HG02884 (cell line): ENCODE measurements at regions not wholly inside any gene's neighbourhood (a gene's known extent, or its start where the extent isn't known, plus 50 kb on each side); places are given as distances from the start of the nearest gene placed in this dataset.
"Not testable (repeated sequence)": the region's sequence is repeated elsewhere in the genome, so short reads cannot be mapped to it uniquely, and the experiment has no call there.

Experiments used
- ATAC-seq: cut with Tn5 transposase; IDR thresholded peaks from one replicate; pipeline ENCODE4 v1.9.1; 2021; ENCODE audit warnings: mild to moderate bottlenecking, moderate library complexity; ENCODE audit not compliant: unreplicated experiment

DNA sequence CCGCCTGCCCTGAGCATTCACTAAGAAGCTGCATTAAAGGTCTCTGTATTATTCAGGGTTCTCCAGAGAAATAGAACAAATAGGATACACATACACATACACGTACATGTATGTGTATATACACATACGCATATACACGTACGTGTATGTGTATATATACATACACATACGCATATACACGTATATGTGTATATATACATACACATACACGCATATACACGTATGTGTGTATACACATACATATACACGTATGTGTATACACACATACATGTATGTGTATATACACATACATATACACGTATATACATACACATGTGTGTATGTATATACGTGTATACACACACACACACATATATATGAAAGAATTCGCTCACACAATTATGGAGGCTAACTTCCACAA, 108.9 kb upstream of the BARHL2 start:
- no peak for ATAC-seq

DNA sequence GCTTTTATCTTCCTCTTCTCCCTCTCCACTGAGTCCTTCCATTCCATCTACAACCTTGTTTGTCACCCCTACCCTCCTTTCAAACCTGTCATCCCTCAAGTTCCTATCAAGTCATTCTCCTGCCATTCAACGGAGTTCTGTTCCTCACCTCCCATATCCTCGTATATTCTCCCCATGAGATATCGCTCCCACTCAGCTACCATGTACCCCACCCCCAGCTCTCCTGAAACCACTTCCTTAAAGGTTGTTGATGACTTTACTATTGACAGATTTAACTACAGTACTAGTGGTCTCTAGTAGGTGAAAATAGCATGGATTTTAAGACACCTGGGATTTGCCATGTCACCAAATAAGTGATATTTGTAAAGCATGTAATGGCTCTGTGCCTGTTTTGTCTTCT, 107.4 kb upstream of the BARHL2 start:
- no peak for ATAC-seq

DNA sequence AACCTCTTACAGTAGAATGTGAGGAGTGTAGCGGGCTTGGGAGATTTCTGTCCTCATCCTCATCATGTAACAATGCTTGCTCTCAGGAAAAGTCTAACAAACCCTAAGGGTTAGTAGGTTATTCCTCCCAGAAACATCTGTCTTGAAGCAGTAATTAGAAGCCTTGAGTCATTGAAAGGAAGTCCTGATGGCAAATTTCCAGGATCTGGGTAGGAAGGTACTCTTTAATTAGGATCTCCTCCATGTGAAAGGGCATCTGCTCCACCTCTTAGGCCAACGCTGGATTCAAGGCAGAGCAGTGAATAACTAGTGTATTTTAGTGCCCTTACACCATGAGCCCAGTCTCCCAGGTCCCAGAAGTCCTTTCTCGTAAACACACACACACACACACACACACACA, 106.6 kb upstream of the BARHL2 start:
- no peak for ATAC-seq

DNA sequence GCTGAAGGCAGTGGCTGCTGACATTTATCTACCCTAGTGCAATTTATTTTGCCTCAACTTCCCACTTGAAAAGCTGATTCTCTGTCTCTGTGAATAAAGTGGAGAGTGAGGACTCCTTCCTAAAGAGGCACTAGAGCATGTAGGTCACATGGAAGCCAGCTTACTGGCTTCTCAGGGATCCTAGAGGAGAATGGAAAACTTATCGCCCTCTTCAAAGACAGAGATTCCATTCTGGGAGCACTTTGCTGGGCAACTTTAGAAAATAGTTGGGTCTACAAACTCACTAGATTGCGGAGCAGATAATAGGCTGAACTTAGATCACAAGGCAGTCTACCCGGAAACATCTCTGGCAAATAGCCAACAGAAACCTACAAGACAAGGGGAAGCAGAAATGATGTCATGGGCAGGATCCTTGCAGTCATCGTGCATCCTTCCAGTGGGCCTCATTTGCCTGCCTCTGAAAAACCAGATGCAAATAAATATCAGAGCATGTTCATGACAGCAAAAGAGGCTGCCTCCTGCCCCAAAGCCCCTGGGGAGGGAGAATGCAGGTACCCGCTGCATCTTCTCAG, 104.8 kb upstream of the BARHL2 start:
- ATAC-seq = no peak

DNA sequence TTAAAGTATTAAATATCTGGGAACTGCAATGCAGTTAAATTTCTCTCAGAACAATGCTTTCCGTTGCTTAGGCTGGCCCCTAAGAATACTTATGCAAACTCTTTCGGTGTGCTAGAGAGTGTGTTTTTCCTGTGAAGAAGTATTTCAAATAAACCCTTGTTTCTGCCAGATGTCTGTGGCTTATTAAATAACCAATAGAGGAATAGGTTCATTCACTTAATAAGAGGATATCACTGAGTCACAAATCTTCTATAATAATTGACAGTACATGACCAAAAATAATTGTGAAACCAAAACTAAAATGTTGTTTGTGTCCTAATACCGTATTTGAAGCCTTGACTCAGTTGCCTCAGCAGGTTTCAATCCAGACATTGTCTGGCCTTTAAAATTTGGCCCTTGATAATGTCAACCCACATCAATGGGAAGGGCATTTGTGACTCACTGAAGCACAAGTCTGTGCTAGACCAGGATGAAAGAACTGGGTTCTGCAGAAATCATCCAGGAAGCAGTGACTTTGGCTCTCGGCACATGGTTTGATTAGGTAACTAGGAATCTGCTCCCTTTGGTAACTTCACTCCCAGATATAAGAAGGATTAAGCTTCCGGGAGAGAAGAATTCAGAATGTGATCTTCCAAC, 104.2 kb upstream of the BARHL2 start:
- no peak for ATAC-seq

DNA sequence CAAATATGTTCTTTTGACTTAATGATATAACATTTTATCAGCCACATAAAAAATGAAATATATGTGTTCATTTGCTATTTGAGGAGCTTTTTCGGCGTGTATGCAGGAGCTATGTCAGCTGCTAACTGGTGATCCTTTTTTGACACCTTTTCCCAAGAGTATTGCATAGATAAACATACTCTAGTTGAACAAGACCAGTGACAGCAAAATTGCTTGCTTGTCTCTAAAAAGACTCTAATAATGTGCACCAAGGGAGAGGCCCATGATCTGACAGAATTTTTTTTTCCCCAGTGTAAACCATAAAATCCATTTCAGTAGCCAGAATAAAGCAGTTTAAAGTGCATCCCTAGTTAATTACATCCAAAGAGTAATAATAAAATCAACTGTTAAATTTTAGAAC, 103.6 kb upstream of the BARHL2 start:
- ATAC-seq = no peak

DNA sequence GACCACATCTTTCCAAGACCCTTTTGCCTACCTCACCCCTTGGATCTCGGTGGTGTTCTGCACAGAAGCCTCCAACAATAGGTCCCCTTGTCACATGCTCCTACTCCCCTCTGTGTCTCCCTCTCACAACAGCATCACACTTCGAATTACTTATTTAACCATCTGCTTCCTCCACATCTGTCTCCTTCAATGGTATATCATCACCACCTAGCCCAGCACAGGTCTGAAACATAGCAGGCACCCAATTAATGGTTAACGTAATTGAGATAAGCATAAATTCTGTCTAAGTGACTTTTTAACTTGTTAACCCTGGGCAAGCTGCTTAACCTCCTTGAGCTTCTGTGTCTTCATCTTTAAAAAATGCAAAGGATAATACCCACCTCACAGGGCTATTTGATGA, 100.3 kb upstream of the BARHL2 start:
- ATAC-seq = no peak

DNA sequence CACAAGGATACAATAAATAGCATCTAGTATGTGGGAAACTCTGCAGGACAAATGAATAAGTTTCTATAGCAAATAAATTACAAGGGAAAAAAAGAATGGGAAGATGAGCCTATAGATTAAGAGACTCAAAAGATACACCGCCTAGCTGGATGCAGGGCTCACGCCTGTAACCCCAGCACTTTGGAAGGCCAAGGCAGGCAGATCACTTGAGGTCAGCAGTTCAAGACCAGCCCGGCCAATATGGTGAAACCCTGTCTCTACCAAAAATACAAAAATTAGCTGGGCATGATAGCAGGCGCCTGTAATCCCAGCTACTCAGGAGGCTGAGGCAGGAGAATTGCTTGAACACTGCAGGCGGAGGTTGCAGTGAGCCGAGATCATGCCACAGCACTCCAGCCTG, 95.1 kb upstream of the BARHL2 start:
- ATAC-seq = not testable (repeated sequence)

DNA sequence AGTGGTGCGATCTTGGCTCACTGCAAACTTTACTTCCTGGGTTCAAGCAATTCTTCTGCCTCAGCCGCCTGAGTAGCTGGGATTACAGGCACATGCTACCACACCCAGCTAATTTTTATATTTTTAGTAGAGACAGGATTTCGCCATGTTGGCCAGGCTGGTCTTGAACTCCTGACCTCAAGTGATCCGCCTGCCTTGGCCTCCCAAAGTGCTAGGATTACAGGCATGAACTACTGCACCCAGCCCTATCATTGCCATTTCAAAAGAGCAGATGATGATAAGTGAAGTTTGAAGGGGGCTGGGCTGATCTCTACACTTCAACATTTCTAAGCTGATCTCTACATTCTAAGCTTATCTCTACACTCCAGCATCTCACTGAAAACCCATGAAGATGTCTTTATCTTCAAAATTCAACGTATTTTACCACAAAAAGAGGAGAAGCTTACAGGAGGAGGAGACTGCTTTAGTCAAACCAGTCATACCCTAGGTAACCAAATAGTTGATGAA, 94.4 kb upstream of the BARHL2 start:
- not testable (repeated sequence) for ATAC-seq

DNA sequence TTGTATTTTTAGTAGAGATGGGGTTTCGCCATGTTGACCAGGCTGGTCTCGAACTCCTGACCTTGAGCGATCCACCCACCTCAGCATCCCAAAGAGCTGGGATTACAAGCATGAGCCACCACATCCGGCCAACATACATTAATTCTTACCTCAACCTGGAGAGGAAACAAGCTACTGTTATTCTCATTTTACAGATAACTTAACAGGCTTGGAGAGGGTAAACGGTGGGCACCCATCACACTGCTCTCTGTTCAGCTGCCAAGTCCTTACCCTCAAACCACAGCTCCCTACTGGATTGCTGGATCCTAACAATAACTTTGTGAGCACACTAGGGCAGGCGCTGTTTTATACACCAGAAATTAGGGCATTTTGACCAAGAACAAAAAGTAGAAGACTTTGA, 93.6 kb upstream of the BARHL2 start:
- no peak for ATAC-seq

DNA sequence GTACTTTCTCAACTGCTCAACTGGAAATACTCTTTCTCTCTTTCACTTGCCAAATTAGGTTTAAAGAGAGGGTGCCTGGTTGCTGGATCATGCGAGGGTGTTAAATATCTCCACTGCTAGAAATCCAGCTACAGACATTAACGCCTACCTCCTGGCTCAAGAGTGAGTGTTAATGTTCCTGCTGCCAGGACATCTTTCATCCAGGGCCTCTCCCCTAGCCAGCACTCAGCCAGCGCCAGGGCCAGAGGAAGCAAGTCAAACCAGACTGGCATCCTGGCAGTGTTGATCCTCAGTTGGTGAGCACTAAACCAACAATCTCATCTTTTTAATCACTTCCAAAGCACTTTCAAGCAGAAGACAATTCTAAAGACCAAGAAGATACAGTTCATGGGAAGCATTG, 92.9 kb upstream of the BARHL2 start:
- ATAC-seq = no peak

DNA sequence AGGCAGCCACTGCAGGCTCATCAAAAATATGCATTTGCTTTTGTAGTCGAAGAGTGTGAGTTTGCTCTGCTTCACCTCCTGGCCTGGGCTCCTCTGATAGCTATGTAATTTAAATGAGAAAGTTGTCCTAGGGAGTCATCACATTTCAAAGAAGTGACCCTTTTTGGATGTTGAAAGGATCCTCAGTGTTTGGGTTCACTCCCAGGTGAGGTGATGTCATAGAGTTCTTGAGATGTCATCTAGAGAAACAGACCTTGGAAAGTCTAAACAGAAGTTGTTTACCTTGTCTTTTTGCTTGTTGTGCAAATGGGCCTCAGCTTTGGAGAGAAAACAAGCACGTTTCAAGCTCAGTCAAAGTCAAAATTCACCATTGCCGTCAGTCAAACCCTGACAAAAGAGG, 92.0 kb upstream of the BARHL2 start:
- no peak for ATAC-seq

DNA sequence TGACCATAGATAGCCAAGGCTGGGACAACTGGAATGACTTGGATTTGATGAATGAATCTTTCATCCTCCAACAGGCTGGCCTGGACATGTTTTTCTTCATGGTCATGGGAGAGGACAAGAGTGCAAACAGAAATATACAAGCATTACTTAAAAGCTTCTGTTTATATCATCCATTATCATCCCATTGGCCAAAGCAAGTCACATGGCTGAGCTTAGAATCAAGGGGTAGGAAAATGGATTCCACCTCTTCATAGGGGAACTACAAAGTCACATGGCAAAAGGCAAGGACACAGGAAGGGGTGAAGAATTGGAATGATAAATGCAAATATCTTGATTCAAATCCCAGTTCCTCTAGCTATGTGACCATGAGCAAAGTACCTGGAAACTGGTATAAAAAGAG, 90.2 kb upstream of the BARHL2 start:
- ATAC-seq = no peak

DNA sequence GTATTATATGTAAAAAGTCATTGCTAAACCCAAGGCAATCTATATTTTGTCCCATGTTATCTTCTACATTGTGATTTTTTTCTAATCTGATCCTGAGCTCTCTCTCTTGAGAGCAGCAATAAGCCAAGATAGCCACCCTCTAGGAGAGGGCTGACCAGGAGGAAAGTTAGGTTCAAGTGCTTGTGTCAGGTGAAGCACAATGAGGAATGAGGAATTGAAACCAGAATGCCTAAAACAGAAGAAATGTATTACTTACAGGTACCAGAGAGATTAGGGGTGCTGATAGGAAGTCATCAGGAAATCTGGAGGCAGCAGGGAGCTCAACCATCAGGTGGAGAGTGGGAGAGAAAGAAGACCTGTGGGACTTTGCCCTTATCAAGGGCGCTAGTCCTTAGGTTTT, 85.5 kb upstream of the BARHL2 start:
- no peak for ATAC-seq

DNA sequence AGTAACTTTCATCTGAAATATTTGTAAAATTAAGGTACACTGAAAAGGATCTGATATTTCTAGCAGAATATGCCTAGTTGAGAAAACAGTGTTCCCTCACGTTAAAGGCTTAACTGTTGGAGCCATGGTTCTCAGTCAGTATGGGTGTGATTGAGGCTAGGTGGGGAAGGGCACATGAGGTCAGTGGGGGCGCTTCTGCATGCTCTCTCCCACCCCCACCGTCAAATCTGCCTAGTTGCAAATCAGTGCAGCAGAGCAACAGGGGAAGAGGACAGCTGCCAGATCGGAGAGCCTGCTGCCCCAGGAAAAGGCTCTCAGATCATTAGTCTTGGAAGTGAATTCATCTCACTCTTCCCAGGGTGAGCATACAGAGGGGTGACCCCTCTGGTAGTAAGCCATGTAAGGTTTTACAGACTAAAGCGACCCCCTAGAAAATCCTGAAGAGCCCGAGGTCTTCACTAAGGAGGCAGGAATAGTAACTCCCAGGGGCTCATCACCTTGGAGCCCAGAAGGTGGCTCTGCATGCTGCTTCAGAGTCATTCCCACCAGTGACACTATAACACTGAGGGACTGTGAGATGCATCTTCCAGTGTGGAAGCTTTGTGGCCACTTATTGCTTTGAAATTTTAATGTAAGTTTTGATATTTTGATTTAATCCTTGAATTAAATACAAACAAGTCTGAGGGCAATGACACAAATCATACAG, 83.1 kb upstream of the BARHL2 start:
- ATAC-seq = no peak

DNA sequence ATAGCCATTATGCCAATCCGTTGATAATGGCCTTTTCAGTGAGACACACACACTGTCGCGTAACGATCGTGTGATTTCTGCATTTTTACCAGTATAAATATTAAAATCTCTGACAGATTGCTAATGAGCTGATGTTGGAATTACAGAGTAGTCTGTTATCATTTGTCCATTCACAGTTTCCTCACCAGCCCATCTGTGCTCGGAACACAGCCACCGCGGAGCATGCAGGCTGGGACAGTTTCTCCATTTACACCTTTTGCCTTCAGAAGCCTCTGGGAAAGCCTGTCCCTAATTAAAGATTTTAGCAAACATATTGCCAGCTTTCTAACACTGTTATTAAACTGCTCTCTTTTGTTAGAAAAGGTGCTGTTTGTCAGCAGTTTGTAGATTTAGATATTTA, 82.2 kb upstream of the BARHL2 start:
- ATAC-seq = no peak

DNA sequence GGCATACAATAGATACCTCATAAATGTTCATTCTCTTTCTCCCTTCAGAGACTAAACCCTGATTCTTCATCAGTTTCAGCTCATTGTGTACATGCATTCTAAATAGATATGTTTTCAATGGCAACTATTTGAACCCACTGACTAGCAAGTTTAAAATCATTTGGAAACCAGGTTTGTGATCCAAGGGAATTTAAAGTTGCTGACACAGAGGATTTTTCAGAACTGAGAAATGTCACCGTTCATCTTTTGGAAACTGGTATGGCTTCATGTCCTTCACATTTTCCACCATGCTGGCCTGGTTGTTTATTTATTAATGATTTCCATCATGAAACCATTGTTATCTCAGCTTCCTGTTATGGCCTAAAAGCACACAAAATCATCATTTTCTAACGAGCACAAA, 81.8 kb upstream of the BARHL2 start:
- ATAC-seq = no peak

DNA sequence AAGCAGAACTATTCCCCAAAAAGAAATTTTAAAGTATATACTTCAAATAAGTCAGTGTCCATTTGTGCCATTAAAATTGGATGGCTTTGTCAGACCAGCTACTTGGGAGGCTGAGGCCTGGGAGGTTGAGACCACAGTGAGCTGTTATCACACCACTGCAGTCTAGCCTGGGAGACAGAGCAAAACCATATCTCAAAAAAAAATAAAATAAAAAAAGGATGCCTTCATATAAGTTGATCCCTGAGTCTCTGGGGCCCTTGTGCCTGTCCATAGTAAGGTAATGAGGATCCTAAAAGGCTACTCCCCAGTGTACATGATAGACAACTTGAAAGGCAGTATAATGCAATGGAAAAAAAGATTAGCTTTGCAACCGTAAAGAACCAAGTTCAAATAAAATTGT, 81.2 kb upstream of the BARHL2 start:
- no peak for ATAC-seq

DNA sequence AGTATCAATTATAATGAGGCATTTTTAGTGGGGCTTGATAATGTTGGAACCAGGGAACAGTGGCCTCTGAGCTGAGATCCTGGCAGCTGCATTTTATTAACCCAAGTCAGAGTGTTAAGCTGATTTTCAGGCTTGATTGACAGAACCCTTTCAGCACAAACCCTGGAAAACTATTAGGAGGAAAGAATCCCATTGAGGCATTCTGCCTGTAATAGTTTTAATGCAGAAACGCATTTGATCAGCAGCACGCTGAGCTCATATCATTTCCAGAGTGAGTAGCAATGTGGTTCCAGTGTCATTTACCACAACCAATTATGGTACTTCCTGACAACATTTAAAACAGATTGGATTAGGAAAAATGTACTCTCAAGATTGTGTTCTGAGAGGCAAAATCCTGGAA, 78.3 kb upstream of the BARHL2 start:
- ATAC-seq = no peak

DNA sequence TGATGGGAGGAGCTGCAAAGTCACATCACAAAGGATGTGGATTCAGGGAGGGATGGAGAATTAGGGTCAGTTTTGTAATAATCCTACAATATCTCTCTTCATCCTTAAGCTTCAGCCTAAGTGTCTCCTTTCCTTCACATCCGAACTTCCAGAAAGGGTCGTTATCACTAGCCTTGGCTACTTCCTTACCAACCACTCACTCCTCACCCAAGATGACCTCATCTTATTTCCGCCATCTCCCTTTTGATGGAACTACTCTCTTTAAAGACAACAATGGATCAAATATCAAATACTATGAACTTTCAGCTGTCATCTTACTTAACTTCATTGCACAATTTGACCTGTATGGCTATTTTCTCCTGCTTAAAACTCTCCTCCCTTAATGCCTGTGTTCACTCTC, 69.6 kb upstream of the BARHL2 start:
- no peak for ATAC-seq

DNA sequence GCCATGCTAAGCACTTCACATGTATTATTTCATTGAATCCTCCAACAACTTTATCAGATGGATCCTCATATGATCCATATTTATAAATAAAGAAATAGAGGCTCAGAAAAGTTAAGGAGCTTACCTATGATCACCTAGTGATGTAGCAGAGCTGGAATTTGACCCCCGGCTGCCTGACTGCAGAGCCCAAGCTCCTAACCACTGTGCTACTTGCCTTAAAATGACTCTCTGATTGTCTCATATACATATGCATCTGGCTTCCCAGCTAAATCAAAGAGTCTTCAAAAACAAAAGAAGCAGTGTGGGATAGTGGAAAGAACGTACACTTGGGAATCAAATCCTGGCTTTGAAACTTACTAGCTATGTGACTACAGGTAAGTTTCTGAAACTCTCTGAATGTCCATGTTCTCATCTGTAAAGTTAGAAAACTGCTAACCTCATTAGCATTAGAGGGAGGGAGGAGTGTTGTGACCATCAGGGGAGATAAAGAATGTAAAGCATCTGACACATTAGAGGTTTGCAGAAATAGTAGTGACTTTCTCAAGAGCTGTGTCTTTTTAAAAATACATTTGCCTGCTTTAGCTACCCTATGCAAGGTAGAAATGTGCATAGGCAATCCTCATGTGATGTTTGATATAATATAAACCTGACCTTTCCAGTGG, 67.2 kb upstream of the BARHL2 start:
- no peak for ATAC-seq

DNA sequence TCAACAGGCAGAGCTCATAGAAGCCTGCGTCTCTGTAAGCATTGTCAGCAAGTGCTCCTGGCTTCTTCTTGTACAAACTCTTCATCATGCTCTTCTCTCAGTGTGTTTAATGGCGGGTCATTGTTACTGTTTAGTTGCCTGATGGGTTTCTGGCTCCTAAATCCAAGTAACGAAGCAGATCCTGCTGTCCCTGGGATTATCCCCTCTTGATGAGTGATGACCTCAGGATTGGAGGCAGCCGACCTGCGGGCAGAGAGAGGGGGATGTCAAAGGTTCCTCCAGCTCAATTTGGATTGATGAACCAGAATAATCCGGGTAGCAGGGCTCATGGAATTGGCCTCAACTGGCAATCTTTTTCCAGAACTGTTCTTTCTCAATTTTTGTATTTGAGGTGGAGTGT, 66.1 kb upstream of the BARHL2 start:
- no peak for ATAC-seq
